Stimulated activated CD8-positive, alpha-beta memory T cell treated with anti-CD3 and anti-CD28 coated beads, Interleukin-7, amount 100 ng/mL, for 24 hours (primary cell): ENCODE measurements at regions not wholly inside any gene's neighbourhood (a gene's known extent, or its start where the extent isn't known, plus 50 kb on each side); places are given as distances from the start of the nearest gene placed in this dataset.
"Not testable (repeated sequence)": the region's sequence is repeated elsewhere in the genome, so short reads cannot be mapped to it uniquely, and the experiment has no call there.

Experiments used
- DNase-seq: peaks from one replicate; pipeline ENCODE4 v3.0.0-alpha.2; 2020; ENCODE audit warnings: low read depth

- DNase-seq: not testable (repeated sequence)
These were observed 111.4 kb downstream of the CCDC74A start for GRCh38 chr2:131639001-131639620.

- DNase-seq: no peak
These were observed 113.9 kb downstream of the CCDC74A start for GRCh38 chr2:131641414-131642206.

- DNase-seq: not testable (repeated sequence)
These were observed 115.5 kb downstream of the CCDC74A start for GRCh38 chr2:131643180-131643579.

- DNase-seq: no peak
These were observed 117.6 kb downstream of the CCDC74A start for GRCh38 chr2:131645177-131645765.

GRCh38 chr2:131646220-131646619 is 118.5 kb downstream of the CCDC74A start:
- DNase-seq: not testable (repeated sequence)

GRCh38 chr2:131646669-131647297 is 119.1 kb downstream of the CCDC74A start:
- DNase-seq: no peak

- DNase-seq: not testable (repeated sequence)
These were observed 120.9 kb downstream of the CCDC74A start for GRCh38 chr2:131648565-131648964.

- not testable (repeated sequence) for DNase-seq
These were observed 124.6 kb downstream of the CCDC74A start for GRCh38 chr2:131652246-131652645.

GRCh38 chr2:131654107-131654506 is 126.4 kb downstream of the CCDC74A start:
- not testable (repeated sequence) for DNase-seq

GRCh38 chr2:131656816-131657633 is 129.3 kb downstream of the CCDC74A start:
- no peak for DNase-seq

- no peak for DNase-seq
These were observed 130.4 kb downstream of the CCDC74A start for GRCh38 chr2:131657895-131658768.

GRCh38 chr2:131658769-131659131 is 131.1 kb downstream of the CCDC74A start:
- DNase-seq: no peak

- DNase-seq: no peak
These were observed 131.5 kb downstream of the CCDC74A start for GRCh38 chr2:131659168-131659572.

- DNase-seq: not testable (repeated sequence)
These were observed 133.6 kb downstream of the CCDC74A start for GRCh38 chr2:131661101-131661782.

- not testable (repeated sequence) for DNase-seq
These were observed 134.3 kb downstream of the CCDC74A start for GRCh38 chr2:131661884-131662535.

GRCh38 chr2:131663501-131663900 is 135.8 kb downstream of the CCDC74A start:
- DNase-seq: not testable (repeated sequence)

- DNase-seq: not testable (repeated sequence)
These were observed 138.0 kb downstream of the CCDC74A start for GRCh38 chr2:131665716-131666115.

GRCh38 chr2:131668794-131669540 is 141.3 kb downstream of the CCDC74A start:
- not testable (repeated sequence) for DNase-seq
